ENCODE measurements at regions not wholly inside any gene's neighbourhood (a gene's known extent, or its start where the extent isn't known, plus 50 kb on each side); places are given as distances from the start of the nearest gene placed in this dataset.

GRCh38 chr13:78750735-78751134 lies 91.8 kb upstream of the OBI1 start (continued):
- TF ChIP-seq POU5F1 (IDR thresholded peaks at IDR 0.05; ENCODE audit: low read depth, low read length): no peak

Data from H1 (cell line).